ENCODE measurements at regions not wholly inside any gene's neighbourhood (a gene's known extent, or its start where the extent isn't known, plus 50 kb on each side); places are given as distances from the start of the nearest gene placed in this dataset.

GRCh38 chr5:155222393-155222792 is 208.8 kb downstream of the KIF4B start:
- no peak for DNase-seq

GRCh38 chr5:155229135-155229534 is 215.6 kb downstream of the KIF4B start:
- DNase-seq, result no peak

GRCh38 chr5:155239803-155240202 is 226.2 kb downstream of the KIF4B start:
- no peak for DNase-seq

GRCh38 chr5:155250596-155250995 is 237.0 kb downstream of the KIF4B start:
- DNase-seq, result no peak

- DNase-seq, result no peak
Measured at GRCh38 chr5:155252025-155252424, 238.5 kb downstream of the KIF4B start.

- DNase-seq, result no peak
Measured at GRCh38 chr5:155252717-155253116, 239.2 kb downstream of the KIF4B start.

GRCh38 chr5:155254399-155254798 is 240.8 kb downstream of the KIF4B start:
- no peak for DNase-seq

- DNase-seq, result no peak
Measured at GRCh38 chr5:155258161-155258560, 244.6 kb downstream of the KIF4B start.

- DNase-seq, result no peak
Measured at GRCh38 chr5:155259648-155260047, 246.1 kb downstream of the KIF4B start.

GRCh38 chr5:155260798-155261197 is 247.2 kb downstream of the KIF4B start:
- no peak for DNase-seq

- no peak for DNase-seq
Measured at GRCh38 chr5:155263381-155263780, 249.8 kb downstream of the KIF4B start.

- no peak for DNase-seq
Measured at GRCh38 chr5:155264809-155265208, 251.3 kb downstream of the KIF4B start.

GRCh38 chr5:155268770-155269425 is 255.3 kb downstream of the KIF4B start:
- DNase-seq, result no peak

GRCh38 chr5:155270725-155271124 is 257.2 kb downstream of the KIF4B start:
- no peak for DNase-seq

GRCh38 chr5:155274484-155274883 is 260.9 kb downstream of the KIF4B start:
- no peak for DNase-seq

- no peak for DNase-seq
Measured at GRCh38 chr5:155275222-155275621, 261.7 kb downstream of the KIF4B start.

- DNase-seq, result no peak
Measured at GRCh38 chr5:155276231-155276630, 262.7 kb downstream of the KIF4B start.

- DNase-seq, result no peak
Measured at GRCh38 chr5:155278532-155278931, 265.0 kb downstream of the KIF4B start.

GRCh38 chr5:155282503-155283107 is 269.1 kb downstream of the KIF4B start:
- DNase-seq, result no peak

- DNase-seq, result no peak
Measured at GRCh38 chr5:155285706-155286105, 272.2 kb downstream of the KIF4B start.

GRCh38 chr5:155290937-155291336 is 277.4 kb downstream of the KIF4B start:
- no peak for DNase-seq

- DNase-seq, result no peak
Measured at GRCh38 chr5:155293605-155294178, 280.1 kb downstream of the KIF4B start.

GRCh38 chr5:155295111-155295510 is 281.6 kb downstream of the KIF4B start:
- no peak for DNase-seq

GRCh38 chr5:155299386-155300005 is 285.9 kb downstream of the KIF4B start:
- DNase-seq, result no peak
